GM21723 (cell line): ENCODE measurements at regions not wholly inside any gene's neighbourhood (a gene's known extent, or its start where the extent isn't known, plus 50 kb on each side); places are given as distances from the start of the nearest gene placed in this dataset.
A peak's percentile ranks its signal among the peaks of the same experiment; 100 is the strongest.

Experiments
- ATAC-seq: cut with Tn5 transposase; IDR thresholded peaks from one replicate; pipeline ENCODE4 v1.9.1; 2021; ENCODE audit warnings: mild to moderate bottlenecking, moderate library complexity; ENCODE audit not compliant: unreplicated experiment

GRCh38 chr6:81484251-81484650 is 268.2 kb downstream of the TENT5A start:
- no peak for ATAC-seq

DNA sequence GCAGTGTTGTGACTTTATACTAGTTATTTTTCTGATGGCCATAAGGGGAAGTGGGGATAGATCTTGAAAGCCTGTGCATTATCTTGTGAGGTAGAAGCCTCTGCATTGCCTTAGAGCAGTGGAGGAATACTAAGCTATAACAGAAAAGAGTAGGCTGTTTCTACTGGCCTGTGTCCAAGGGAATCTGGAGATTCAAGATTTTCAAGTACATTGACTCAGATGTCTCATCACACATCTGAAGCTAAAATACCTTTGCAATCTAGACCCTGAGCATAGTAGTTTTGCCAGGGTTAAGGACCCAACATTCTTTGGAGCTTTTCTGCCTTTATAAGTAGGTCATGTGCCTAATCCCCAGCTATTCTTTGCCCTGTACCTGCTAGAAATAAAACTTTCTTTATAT is 272.3 kb downstream of the TENT5A start:
- no peak for ATAC-seq

DNA sequence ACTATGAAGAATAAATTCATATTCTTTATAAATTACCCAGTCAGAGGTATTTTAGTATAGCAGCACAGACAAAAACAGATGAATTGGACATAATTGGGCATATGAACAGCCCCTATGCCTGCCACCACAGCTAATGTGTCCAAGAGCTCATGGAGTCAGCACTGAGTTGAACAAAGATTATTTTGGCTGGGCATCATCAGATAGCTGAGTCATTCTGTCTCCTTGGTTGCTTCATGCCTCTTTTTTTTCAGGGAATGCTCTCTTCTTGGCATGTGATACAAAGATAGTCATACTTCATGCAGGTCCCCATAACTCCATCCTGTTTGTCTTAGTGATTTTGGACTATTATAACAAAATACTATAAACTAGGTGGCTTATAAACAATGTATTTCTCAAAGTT is 275.6 kb downstream of the TENT5A start:
- no peak for ATAC-seq

DNA sequence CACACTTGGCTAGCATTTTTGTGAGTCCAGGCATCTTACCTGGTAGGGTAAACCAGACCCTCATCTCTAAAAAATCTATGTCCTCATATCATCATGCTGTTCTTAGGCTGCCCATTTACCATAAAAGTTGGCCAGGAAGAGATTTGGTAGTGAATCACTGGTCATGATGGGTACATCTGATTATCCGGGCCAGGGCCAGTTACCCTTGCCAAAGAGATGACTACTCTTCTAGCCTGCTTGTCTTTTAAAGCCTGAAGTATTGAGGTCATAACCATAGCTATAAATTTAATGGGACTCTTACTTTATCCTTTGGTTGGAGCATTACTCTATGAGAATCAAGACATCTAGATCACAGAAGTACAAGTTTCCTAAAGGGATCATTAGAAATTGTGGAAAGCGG is 276.8 kb downstream of the TENT5A start:
- no peak for ATAC-seq

DNA sequence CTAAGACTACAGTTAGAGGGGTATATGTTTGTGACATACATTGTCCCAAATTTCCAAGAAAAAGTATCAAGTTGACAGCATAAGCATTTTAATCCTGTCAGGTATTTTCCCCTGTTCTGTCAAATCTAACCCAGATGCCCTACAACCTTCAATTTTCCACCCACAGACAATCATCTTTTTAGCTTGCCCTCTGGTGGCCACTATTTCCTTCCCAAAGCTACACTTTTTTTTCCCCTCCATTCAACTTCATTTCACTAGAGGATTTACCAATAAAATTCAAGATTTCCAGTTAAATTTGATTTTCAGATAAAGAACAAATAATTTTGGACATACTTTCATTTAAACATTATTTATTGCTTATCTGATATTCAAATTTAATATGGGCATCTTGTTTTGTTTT is 286.6 kb downstream of the TENT5A start:
- no peak for ATAC-seq

GRCh38 chr6:81456416-81456815 is 296.1 kb downstream of the TENT5A start:
- ATAC-seq: no peak

DNA sequence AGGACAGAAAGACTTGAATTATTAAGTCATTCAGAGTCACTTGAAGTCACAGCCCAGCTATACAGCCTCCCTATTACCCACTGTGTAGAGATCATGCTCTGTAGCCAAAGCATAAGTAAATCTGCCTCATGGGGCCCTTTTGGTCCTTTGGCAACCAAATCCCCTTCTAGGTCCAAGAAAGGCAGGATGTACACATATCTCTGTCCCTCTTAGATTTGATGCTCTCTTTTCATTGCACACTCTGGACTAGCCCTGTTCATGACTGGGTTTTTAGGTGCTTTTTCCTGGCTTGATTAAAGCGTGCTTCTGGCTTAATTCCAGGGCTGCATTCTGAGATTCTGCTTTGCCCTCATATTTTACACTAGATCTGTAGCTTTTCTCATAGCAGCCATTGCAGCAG is 296.8 kb downstream of the TENT5A start:
- no peak for ATAC-seq

GRCh38 chr6:81451787-81452186 is 300.7 kb downstream of the TENT5A start:
- ATAC-seq: peak; percentile 77

DNA sequence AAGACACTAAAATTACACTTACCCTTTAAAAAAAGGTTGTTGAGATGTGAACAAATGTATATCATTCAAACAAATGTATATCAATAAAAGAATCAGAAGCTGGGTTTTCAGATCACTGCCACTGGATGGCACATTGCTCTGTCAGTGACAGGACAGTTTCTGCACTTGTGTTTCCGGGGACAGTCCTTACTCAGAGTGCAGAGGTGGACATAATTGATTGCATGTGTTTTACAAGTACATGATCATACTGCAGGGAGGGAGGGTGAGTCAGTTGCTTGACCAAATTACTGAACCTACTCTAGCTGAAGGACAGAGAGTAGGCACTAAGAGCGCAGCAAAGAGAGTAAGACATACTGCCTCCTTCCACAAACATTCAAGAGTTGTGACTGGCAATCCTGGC is 302.3 kb downstream of the TENT5A start:
- ATAC-seq: no peak

GRCh38 chr6:81446509-81446908 is 306.0 kb downstream of the TENT5A start:
- no peak for ATAC-seq

GRCh38 chr6:81439417-81439816 is 313.1 kb downstream of the TENT5A start:
- ATAC-seq: no peak

- ATAC-seq: no peak
Observed at GRCh38 chr6:81436990-81437389, 315.5 kb downstream of the TENT5A start.

DNA sequence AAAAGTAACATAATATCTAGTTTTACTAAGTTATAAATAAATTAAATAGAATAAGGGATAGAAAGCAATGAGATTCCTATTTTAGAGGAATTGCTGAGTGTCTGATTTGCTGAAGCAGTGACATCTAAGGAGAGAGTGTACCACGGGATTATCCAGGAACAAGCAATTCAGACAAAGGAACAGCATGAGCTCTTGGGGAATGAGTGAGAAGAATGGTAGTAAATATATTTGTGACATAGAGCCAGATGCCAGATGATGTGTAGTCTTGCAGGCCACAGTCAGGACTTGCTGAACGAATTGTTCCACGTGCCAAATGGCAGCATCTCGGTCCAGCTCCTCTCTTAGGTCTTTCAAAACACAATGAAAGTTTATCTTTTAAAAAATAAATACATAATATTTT is 339.2 kb downstream of the TENT5A start:
- ATAC-seq: no peak

- no peak for ATAC-seq
Observed at GRCh38 chr6:81401970-81402690, 350.4 kb downstream of the TENT5A start.

DNA sequence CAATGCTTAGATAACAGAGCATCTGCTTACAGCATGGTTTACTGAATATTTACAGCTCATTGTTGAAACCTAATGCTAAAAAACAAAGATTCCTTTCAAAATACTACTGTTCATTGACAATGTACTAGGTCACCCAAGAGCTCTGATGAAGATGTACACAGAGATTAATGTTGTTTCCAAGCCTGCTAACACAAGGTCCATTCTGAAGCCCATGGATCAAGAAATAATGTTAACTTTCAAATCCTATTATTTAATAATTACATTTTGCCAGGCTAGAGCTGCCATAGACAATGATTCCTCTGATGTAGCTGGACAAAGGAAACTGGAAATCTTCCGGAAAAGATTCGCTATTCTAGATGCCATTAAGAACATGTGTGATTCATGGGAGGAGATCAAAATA is 355.6 kb downstream of the TENT5A start:
- no peak for ATAC-seq

DNA sequence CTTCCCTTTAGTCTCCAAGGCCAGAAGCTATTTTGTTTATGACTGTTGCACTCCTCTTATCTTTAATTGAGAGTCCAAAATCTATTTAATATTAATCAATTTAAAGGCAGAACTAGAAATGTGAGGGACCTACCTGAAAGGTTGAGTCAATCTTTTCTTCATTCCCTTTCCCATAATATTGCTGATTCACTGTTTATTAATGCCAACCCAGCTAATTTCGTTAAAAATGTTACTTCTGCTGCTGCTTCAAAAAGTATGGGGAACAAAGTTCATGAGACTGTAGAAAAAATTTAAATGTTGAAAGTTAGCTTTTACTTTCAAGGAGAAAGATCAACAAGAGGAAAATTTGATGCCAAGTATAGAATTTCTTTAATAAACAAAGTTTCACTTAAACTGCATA is 365.3 kb downstream of the TENT5A start:
- ATAC-seq: no peak

- no peak for ATAC-seq
Observed at GRCh38 chr6:81384921-81385320, 367.6 kb downstream of the TENT5A start.

GRCh38 chr6:81383472-81383871 is 369.0 kb downstream of the TENT5A start:
- no peak for ATAC-seq

DNA sequence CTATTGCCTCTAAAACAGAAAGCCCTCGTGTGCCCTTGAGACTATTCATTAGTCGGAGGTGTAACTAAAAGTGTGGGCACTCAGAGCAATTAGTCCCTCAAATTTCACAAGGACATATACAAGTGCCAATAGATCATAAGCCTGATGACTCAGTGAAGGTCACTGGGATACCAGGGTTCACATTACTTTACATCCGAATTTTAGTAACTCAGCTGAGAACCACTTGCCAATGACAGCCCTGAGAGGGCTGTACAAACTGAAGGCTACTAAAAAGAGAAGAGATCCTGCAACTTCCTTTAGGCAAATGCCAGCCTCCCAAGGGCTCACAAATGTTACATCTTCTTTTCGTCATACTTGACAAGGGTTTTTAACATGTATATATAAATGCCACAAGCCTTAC is 369.6 kb downstream of the TENT5A start:
- ATAC-seq: no peak

DNA sequence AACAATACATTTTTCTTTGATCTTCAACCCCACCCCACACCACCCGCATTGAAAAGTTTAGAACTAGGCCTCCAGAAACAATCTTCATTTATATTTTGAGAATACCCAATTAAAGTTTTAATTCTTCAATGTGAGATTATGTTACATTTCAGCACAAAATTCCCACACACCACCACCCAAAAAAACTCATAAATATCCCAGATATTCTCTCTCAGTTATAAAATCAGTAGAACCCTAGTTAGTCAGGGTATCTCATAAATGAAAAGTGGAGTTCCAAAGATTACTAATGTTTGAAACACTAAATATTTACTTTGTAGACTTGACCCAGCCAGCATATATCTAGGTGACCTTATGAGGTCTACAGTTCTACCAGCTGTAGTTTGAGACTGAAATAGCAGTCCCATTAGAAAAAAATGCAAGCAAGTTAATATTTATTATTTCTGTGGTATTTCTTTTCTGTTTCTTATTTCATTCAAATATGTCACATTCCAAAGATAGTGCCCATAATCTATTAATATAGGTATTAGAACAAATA is 371.0 kb downstream of the TENT5A start:
- no peak for ATAC-seq

DNA sequence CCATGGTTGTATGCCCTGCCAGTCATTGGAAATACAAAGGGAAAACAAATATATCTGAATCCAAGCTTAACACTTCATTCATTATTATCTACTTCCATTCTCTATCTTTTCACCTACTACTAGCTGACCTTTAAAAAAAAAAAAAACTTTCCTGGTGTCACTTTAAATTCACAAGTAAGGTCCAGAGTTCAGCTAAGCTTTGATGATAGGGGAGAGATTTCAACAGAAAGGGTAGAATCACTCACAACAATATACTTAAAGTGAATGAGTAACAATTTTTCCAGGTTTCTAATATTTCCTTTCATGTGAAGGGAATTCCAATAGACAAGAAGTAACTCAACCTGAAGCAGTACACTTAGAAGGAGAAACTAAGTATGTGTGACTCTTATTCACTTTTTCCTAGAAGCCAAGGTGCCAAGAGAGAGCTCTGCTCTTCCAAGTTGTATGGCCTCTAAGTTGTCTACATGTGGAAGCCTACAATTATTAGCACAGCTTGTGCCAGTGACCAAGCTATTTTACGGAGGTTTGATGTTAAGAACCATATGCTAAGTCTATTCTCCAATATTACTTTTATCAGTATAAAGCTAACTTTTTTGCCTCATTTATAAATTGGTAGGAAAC is 371.7 kb downstream of the TENT5A start:
- no peak for ATAC-seq

DNA sequence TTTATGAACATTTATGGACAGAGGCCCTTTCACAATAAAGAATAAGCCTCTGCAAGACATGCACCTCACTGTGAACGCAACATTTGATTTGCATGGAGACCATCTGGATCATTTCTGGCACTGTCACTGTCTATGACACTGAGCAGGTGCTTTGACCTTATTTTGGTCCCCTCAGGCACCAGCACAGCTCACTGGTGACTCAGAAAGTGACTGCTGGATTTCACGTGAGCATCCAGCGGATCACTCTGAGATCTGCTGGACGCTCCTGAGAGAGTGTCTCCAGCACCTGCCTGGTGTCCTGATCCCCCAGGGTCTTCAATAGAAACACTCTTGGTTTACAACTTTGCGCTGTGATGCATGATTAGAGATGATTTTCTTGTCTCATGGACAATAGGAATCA is 375.7 kb downstream of the TENT5A start:
- no peak for ATAC-seq

- ATAC-seq: no peak
Observed at GRCh38 chr6:81373414-81373813, 379.1 kb downstream of the TENT5A start.
